Trophoblast cell (in vitro differentiated cells and primary cell): ENCODE measurements at regions not wholly inside any gene's neighbourhood (a gene's known extent, or its start where the extent isn't known, plus 50 kb on each side); places are given as distances from the start of the nearest gene placed in this dataset.

Experiments used
- DNase-seq, 2 donors: peaks; one replicate each; pipeline ENCODE4 v3.0.0-alpha.2; 2016
- H2AFZ ChIP-seq: 2 replicates; pipeline ENCODE4 v1.6.1; 2013; ENCODE audit warnings: low read length, moderate library complexity, mild to moderate bottlenecking; ENCODE audit not compliant: insufficient read depth, poor library complexity
- H2AK5ac ChIP-seq: 2 replicates; pipeline ENCODE4 v1.6.1; 2013; ENCODE audit warnings: mild to moderate bottlenecking, low read length
- H2BK120ac ChIP-seq: 2 replicates; pipeline ENCODE4 v1.6.1; 2013; ENCODE audit warnings: low read length, mild to moderate bottlenecking, moderate library complexity; ENCODE audit not compliant: insufficient read depth, poor library complexity
- H2BK12ac ChIP-seq: 2 replicates; pipeline ENCODE4 v1.6.1; 2013; ENCODE audit warnings: mild to moderate bottlenecking, low read length, moderate library complexity
- H2BK5ac ChIP-seq: 2 replicates; pipeline ENCODE4 v1.6.1; 2013; ENCODE audit warnings: low read length, low read depth, moderate library complexity, mild to moderate bottlenecking; ENCODE audit not compliant: poor library complexity
- H3K14ac ChIP-seq: 2 replicates; pipeline ENCODE4 v1.6.1; 2013; ENCODE audit warnings: mild to moderate bottlenecking, low read length
- H3K18ac ChIP-seq: 2 replicates; pipeline ENCODE4 v1.6.1; 2013; ENCODE audit warnings: mild to moderate bottlenecking, low read length
- H3K23ac ChIP-seq: 2 replicates; pipeline ENCODE4 v1.6.1; 2013; ENCODE audit warnings: low read length
- H3K27ac ChIP-seq: 2 replicates; pipeline ENCODE4 v1.5.1; 2013; ENCODE audit warnings: low read depth, mild to moderate bottlenecking, inconsistent platforms, low read length, moderate library complexity
- H3K27me3 ChIP-seq: 2 replicates; pipeline ENCODE4 v1.6.1; 2013; ENCODE audit warnings: inconsistent platforms, mild to moderate bottlenecking, low read length, moderate library complexity; ENCODE audit not compliant: insufficient read depth
- H3K36me3 ChIP-seq, 2 experiments: 1 replicate in 1 of 2; 2 replicates in 1 of 2; pipeline ENCODE4 v1.6.1; 2013; ENCODE audit warnings: low read length in 2 of 2, mild to moderate bottlenecking in 2 of 2, moderate library complexity in 1 of 2; ENCODE audit not compliant: insufficient read depth in 2 of 2, control insufficient read depth in 1 of 2
- H3K4ac ChIP-seq: 2 replicates; pipeline ENCODE4 v1.6.1; 2013; ENCODE audit warnings: low read depth, mild to moderate bottlenecking, low read length, moderate library complexity
- H3K4me1 ChIP-seq, 2 experiments: 1 replicate in 1 of 2; 2 replicates in 1 of 2; pipeline ENCODE4 v1.6.1; 2013; ENCODE audit warnings: low read length in 2 of 2, mild to moderate bottlenecking in 2 of 2, moderate library complexity in 1 of 2; ENCODE audit not compliant: insufficient read depth in 2 of 2, control insufficient read depth in 1 of 2
- H3K4me2 ChIP-seq: 2 replicates; pipeline ENCODE4 v1.6.1; 2013; ENCODE audit warnings: inconsistent platforms, mild to moderate bottlenecking, low read length, moderate library complexity
- H3K4me3 ChIP-seq: 2 replicates; pipeline ENCODE4 v1.5.1; 2013; ENCODE audit warnings: mild to moderate bottlenecking, low read depth, low read length, inconsistent platforms
- H3K79me1 ChIP-seq: one replicate; pipeline ENCODE4 v1.6.1; 2013; ENCODE audit warnings: low read length
- H3K79me2 ChIP-seq: 2 replicates; pipeline ENCODE4 v1.6.1; 2013; ENCODE audit warnings: low read length, mild to moderate bottlenecking; ENCODE audit not compliant: control insufficient read depth, insufficient read depth, poor library complexity
- H3K9ac ChIP-seq: 2 replicates; pipeline ENCODE4 v1.6.1; 2013; ENCODE audit warnings: mild to moderate bottlenecking, low read length
- H3K9me3 ChIP-seq: 2 replicates; pipeline ENCODE4 v1.6.1; 2013; ENCODE audit warnings: low read depth, mild to moderate bottlenecking, control low read depth, inconsistent platforms, low read length; ENCODE audit not compliant: insufficient read depth
- H4K12ac ChIP-seq: 2 replicates; pipeline ENCODE4 v1.6.1; 2013; ENCODE audit warnings: low read depth, mild to moderate bottlenecking, low read length, moderate library complexity
- H4K8ac ChIP-seq: 2 replicates; pipeline ENCODE4 v1.6.1; 2013; ENCODE audit warnings: low read depth, mild to moderate bottlenecking, low read length, moderate library complexity
- H4K91ac ChIP-seq: one replicate; pipeline ENCODE4 v1.6.1; 2013; ENCODE audit warnings: low read depth, mild to moderate bottlenecking, low read length, moderate library complexity
- WGBS: extraction: QIAGEN DNeasy Blood & Tissue Kit; methylation state at CpG from one replicate; pipeline ENCODE4 v1.1.7; 2013; ENCODE audit warnings: missing lambda C conversion rate; ENCODE audit not compliant: insufficient read length, insufficient coverage; ENCODE audit errors: extremely low coverage; 5-methylcytosine and 5-hydroxymethylcytosine counted together

DNA sequence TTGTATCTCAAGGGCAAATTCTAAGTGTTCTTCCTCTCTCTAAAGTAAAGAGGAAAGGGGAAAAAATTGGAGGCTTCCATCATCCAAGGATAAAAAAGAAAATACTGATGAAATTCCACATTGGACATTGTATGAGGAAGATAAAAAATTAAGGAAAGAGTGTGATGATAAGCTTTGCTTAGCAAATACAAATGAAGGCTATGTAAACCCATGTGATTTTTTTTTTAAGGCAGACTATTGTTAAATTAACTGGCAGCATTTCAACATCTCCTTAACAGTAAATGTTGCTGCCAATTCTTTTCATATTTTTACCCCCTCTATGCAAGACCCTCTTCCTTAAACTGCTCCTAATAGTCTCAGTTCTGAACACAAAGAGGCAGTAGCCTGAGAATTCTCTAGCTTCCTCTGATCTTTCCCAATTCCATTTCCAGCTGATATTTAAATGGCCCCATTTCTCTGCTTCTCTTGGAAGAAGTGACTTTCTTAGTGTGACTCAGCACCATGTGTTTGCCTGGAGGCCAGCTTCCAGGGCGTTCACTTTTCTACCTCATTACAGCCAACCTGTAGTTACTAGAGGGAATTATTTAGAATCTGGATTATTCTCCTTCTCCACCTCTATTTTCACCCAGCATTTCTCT lies 159.7 kb downstream of the TLE1 start:
- Histone ChIP-seq H4K12ac (no peak overlapping the region), H4K91ac (no peak overlapping the region), H3K18ac (no peak overlapping the region), H3K36me3 (no peaks in the 10 kb centered on the region), H3K4me2 (no peak overlapping the region), H2BK5ac (no peak overlapping the region), H3K4ac (no peak overlapping the region), H3K27ac (peak overlapping the region; percentile 30), H3K9ac (no peak overlapping the region), H2AK5ac (no peak overlapping the region), H2BK120ac (peak overlapping the region; percentile 37), H3K14ac (no peak overlapping the region), H3K79me1 (peaks cover 4% of the 10 kb centered on the region), H2BK12ac (no peak overlapping the region), H3K27me3 (no peaks in the 10 kb centered on the region), H3K4me3 (no peak overlapping the region), H3K9me3 (no peaks in the 10 kb centered on the region), H2AFZ (no peak overlapping the region), H3K4me1 (no peaks in the 10 kb centered on the region), H3K23ac (no peak overlapping the region), H3K79me2 (no peaks in the 10 kb centered on the region), H4K8ac (no peak overlapping the region)
- WGBS: no CpG with 5 or more reads among the region's 1 CpG
- peak; percentile 82 to 84 for DNase-seq

GRCh38 chr9:81526587-81526986 lies 162.8 kb downstream of the TLE1 start:
- Histone ChIP-seq H3K27me3 (no peaks in the 10 kb centered on the region), H3K79me2 (no peaks in the 10 kb centered on the region), H2BK5ac (no peak overlapping the region), H2BK120ac (no peak overlapping the region), H4K12ac (no peak overlapping the region), H3K18ac (no peak overlapping the region), H3K9ac (no peak overlapping the region), H2AK5ac (no peak overlapping the region), H2AFZ (no peak overlapping the region), H3K79me1 (peaks cover 6% of the 10 kb centered on the region), H4K8ac (no peak overlapping the region), H4K91ac (no peak overlapping the region), H3K4me2 (no peak overlapping the region), H3K9me3 (no peaks in the 10 kb centered on the region), H2BK12ac (no peak overlapping the region), H3K36me3 (no peaks in the 10 kb centered on the region), H3K4me3 (no peak overlapping the region), H3K14ac (no peak overlapping the region), H3K27ac (no peak overlapping the region), H3K4ac (no peak overlapping the region), H3K4me1 (no peaks in the 10 kb centered on the region), H3K23ac (no peak overlapping the region)
- no CpG with 5 or more reads among the region's 2 CpGs for WGBS
- DNase-seq: no peak

GRCh38 chr9:81522716-81523551 lies 166.4 kb downstream of the TLE1 start:
- Histone ChIP-seq H2AFZ (no peak overlapping the region), H2BK120ac (no peak overlapping the region), H4K8ac (no peak overlapping the region), H3K27ac (no peak overlapping the region), H2BK12ac (peak overlapping the region; percentile 11), H4K91ac (no peak overlapping the region), H3K79me1 (peaks cover 2% of the 10 kb centered on the region), H3K14ac (no peak overlapping the region), H2AK5ac (no peak overlapping the region), H3K9ac (no peak overlapping the region), H2BK5ac (no peak overlapping the region), H3K79me2 (no peaks in the 10 kb centered on the region), H3K4me3 (no peak overlapping the region), H3K27me3 (no peaks in the 10 kb centered on the region), H3K18ac (no peak overlapping the region), H3K9me3 (no peaks in the 10 kb centered on the region), H3K4ac (no peak overlapping the region), H3K36me3 (no peaks in the 10 kb centered on the region), H3K23ac (no peak overlapping the region), H3K4me2 (no peak overlapping the region), H3K4me1 (peaks cover 0 to 3% of the 10 kb centered on the region in 2 experiments), H4K12ac (no peak overlapping the region)
- DNase-seq: peak; percentile 63 to 94
- WGBS: no CpG with 5 or more reads among the region's 8 CpGs

DNA sequence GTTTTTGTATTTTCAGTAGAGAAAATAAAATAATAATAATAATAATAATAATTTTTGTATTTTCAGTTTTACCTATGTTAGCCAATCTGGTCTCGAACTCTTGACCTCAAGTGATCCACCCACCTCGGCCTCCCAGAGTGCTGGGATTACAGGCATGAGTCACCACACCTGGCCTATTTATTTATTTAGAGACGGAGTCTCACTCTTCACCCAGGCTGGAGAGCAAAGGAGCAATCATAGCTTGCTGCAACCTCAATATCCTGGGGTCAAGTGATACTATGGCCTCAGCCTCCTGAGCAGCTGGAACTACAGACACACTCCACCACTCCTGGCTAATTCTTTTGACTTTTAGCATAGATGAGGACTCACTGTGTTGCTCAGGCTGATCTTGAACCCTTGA lies 167.5 kb downstream of the TLE1 start:
- H4K8ac ChIP-seq: no peak overlapping the region
- no peaks in the 10 kb centered on the region for H3K79me2 ChIP-seq
- no peak for DNase-seq
- H2BK5ac ChIP-seq: no peak overlapping the region
- H3K27ac ChIP-seq: no peak overlapping the region
- H3K23ac ChIP-seq: no peak overlapping the region
- H3K4me1 ChIP-seq: peaks cover 0 to 3% of the 10 kb centered on the region in 2 experiments
- H2BK12ac ChIP-seq: no peak overlapping the region
- H3K27me3 ChIP-seq: no peaks in the 10 kb centered on the region
- no peak overlapping the region for H2AFZ ChIP-seq
- WGBS: no CpG with 5 or more reads among the region's 3 CpGs
- H3K9me3 ChIP-seq: no peaks in the 10 kb centered on the region
- no peak overlapping the region for H3K9ac ChIP-seq
- no peak overlapping the region for H3K18ac ChIP-seq
- no peak overlapping the region for H2AK5ac ChIP-seq
- no peak overlapping the region for H3K4me3 ChIP-seq
- H3K36me3 ChIP-seq: no peaks in the 10 kb centered on the region
- peak overlapping the region; percentile 19 for H4K91ac ChIP-seq
- peaks cover 2% of the 10 kb centered on the region for H3K79me1 ChIP-seq
- H3K4me2 ChIP-seq: no peak overlapping the region
- H3K4ac ChIP-seq: no peak overlapping the region
- no peak overlapping the region for H4K12ac ChIP-seq
- H2BK120ac ChIP-seq: no peak overlapping the region
- H3K14ac ChIP-seq: no peak overlapping the region
